ENCODE measurements at regions not wholly inside any gene's neighbourhood (a gene's known extent, or its start where the extent isn't known, plus 50 kb on each side); places are given as distances from the start of the nearest gene placed in this dataset.

DNA sequence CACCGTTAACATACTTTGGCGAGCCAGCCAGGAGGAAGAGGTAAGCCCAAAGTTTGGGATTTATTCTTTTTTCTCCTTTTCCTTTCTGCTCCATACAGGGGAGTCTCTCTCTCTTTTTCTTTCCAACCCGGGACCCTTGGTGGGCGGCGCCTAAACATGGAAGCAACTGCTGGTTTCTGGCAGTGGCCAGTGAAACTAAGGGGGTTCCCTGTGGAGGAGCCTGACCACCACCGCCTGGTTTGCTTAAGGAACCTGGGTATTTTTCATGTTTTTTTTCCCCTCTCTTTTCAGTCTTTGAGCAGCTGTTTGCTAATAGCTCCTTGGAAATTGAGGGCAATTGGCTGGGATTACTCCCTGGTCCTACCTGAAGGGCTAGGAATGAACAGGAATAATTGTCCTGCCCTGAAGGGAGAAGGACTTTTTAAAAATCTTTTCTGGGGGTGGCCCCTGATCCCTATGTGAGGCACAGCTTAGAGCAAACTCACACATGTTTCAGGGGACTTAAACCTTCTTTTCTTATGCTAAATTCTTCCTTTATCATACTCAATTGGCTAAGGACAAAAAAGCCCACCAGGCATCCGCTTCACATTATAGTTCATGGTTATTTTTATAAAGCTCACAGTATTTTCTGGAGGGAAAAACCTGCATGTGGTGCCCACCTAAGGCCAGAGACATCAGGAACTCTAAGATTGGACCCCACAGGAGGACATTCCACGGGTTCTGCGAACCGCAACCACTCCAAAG lies 61.3 kb upstream of the PLD5 start:
- no peaks in the 10 kb centered on the region for H3K9me3 ChIP-seq (ENCODE audit: control extremely low read depth in 1 of 5, control insufficient read depth in 4 of 5, insufficient read depth in 2 of 5, low read depth in 1 of 5, low read length in 4 of 5)
- H3K27me3 ChIP-seq (replicated peaks in 2 of 5; ENCODE audit: control insufficient read depth in 4 of 5, insufficient read depth in 5 of 5, low read length in 4 of 5), result no peaks in the 10 kb centered on the region
- H3K4me1 ChIP-seq (ENCODE audit: control extremely low read depth in 1 of 4, control insufficient read depth in 4 of 4, insufficient read depth in 4 of 4, low read length in 3 of 4), result no peaks in the 10 kb centered on the region
- H3K4me3 ChIP-seq (ENCODE audit: control insufficient read depth in 1 of 7, extremely low read depth in 1 of 7, insufficient read depth in 4 of 7, low read depth in 2 of 7, low read length in 6 of 7), result no peak overlapping the region
- 85% methylated on average over 7 of the region's 10 CpGs for WGBS (ENCODE audit: insufficient coverage)
- no peak for DNase-seq
- ChIA-PET POLR2A (no interaction called here), CTCF (no interaction called here)
- H3K27ac ChIP-seq (ENCODE audit: insufficient read depth in 1 of 2, low read depth in 1 of 2, low read length in 2 of 2, poor library complexity in 1 of 2, severe bottlenecking in 2 of 2), result no peak overlapping the region
- no peaks in the 10 kb centered on the region for H3K36me3 ChIP-seq (ENCODE audit: control insufficient read depth in 4 of 4, insufficient read depth in 4 of 4, low read length in 3 of 4)

DNA sequence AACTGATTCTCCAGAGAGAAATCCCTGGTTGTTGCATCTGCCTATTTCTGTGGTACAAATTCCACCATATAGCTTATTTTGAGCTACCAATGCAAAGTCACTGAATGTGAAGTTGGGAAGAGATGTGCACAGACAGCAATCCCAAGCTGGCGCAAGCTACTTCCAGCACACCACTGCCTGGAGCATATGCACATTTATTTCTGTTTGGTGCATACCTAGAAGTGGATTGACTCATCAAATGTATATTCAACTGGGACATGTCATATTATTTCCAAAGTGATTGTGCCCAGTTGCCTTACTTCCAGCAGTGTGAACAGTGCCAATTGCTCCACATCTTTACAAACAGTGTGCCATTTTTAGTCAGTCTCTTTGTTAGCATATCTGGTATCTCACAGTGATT lies 58.2 kb upstream of the PLD5 start:
- Histone ChIP-seq H3K9me3 (ENCODE audit: control extremely low read depth in 1 of 5, control insufficient read depth in 4 of 5, insufficient read depth in 2 of 5, low read depth in 1 of 5, low read length in 4 of 5) (peaks cover 0 to 2% (median 0%) of the 10 kb centered on the region in 5 experiments), H3K27ac (ENCODE audit: insufficient read depth in 1 of 2, low read depth in 1 of 2, low read length in 2 of 2, poor library complexity in 1 of 2, severe bottlenecking in 2 of 2) (no peak overlapping the region), H3K27me3 (replicated peaks in 2 of 5; ENCODE audit: control insufficient read depth in 4 of 5, insufficient read depth in 5 of 5, low read length in 4 of 5) (no peaks in the 10 kb centered on the region), H3K36me3 (ENCODE audit: control insufficient read depth in 4 of 4, insufficient read depth in 4 of 4, low read length in 3 of 4) (no peaks in the 10 kb centered on the region), H3K4me1 (ENCODE audit: control extremely low read depth in 1 of 4, control insufficient read depth in 4 of 4, insufficient read depth in 4 of 4, low read length in 3 of 4) (no peaks in the 10 kb centered on the region), H3K4me3 (ENCODE audit: control insufficient read depth in 1 of 7, extremely low read depth in 1 of 7, insufficient read depth in 4 of 7, low read depth in 2 of 7, low read length in 6 of 7) (no peak overlapping the region)
- ChIA-PET POLR2A (no interaction called here), CTCF (no interaction called here)
- no CpG with 5 or more reads among the region's 1 CpG for WGBS (ENCODE audit: insufficient coverage)
- DNase-seq, result no peak

DNA sequence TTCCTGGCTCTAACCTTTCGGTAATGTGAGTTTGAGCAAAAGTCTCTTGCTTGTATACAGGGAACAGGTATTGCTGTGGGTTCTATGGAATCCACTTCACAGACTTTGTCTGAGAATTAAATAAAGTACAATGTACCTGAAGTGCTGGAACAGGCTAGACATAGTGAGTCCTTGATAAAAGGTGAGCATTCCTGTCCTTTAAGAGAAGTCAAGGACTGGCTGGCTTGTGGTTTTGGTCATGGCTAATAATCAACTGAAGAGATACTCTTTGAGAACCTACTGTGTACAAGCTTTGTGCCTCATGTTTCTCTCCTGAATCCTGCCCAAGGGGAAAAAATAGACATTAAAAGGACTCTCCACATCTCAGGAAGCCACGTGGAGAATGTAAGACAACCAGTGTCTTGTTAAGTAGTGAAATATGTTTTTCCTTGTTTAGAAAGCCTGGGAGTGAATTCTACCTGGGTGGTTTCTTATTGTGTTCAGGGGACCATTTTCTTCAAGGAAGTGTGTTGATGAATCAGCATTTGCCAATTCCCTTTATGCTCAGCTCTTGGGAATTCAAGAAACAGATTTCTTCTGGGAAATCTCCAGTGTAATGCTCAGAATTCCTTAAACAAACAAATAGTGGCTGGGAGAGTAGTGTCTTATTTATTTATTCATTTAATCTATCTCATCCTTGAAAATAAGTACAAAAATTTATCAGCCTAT lies 55.2 kb upstream of the PLD5 start:
- Histone ChIP-seq H3K27ac (ENCODE audit: insufficient read depth in 1 of 2, low read depth in 1 of 2, low read length in 2 of 2, poor library complexity in 1 of 2, severe bottlenecking in 2 of 2) (no peak overlapping the region), H3K4me3 (ENCODE audit: control insufficient read depth in 1 of 7, extremely low read depth in 1 of 7, insufficient read depth in 4 of 7, low read depth in 2 of 7, low read length in 6 of 7) (no peak overlapping the region), H3K4me1 (ENCODE audit: control extremely low read depth in 1 of 4, control insufficient read depth in 4 of 4, insufficient read depth in 4 of 4, low read length in 3 of 4) (no peaks in the 10 kb centered on the region), H3K9me3 (ENCODE audit: control extremely low read depth in 1 of 5, control insufficient read depth in 4 of 5, insufficient read depth in 2 of 5, low read depth in 1 of 5, low read length in 4 of 5) (peaks cover 0 to 2% (median 0%) of the 10 kb centered on the region in 5 experiments), H3K27me3 (replicated peaks in 2 of 5; ENCODE audit: control insufficient read depth in 4 of 5, insufficient read depth in 5 of 5, low read length in 4 of 5) (no peaks in the 10 kb centered on the region), H3K36me3 (ENCODE audit: control insufficient read depth in 4 of 4, insufficient read depth in 4 of 4, low read length in 3 of 4) (no peaks in the 10 kb centered on the region)
- DNase-seq, result no peak
- CTCF ChIA-PET, result no interaction called here
- POLR2A ChIA-PET, result no interaction called here
- 67% methylated on average over 1 of the region's 2 CpGs for WGBS (ENCODE audit: insufficient coverage)
